DMS114 treated with DMSO at 0.1 percent for 48 hours (cell line): ENCODE measurements at regions not wholly inside any gene's neighbourhood (a gene's known extent, or its start where the extent isn't known, plus 50 kb on each side); places are given as distances from the start of the nearest gene placed in this dataset.

Source experiments
- DNase-seq: peaks from one replicate; lab custom pipeline; 2025; ENCODE audit not compliant: unreplicated experiment; lab: John Stamatoyannopoulos, UW

DNA sequence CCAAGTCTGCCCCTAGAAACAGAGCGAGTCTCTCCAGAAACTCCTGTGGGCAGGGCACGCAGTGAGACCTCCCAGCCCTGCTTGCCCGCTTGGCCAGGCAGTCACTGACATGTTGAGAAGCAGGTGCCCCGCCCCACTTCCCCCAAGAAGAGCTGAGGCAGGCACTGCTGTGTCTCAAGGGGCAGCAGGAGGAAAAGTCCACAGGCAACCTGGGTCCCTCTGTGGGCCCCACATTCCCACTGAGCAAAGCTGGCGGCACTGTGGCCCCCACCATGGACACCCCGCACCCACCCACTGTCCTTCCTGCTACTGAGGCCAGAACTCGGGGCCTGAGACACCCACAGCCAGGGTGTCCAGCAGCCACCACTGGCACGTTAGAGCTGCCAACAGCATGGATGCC, 137.3 kb upstream of the NKX1-1 start:
- DNase-seq, result no peak

DNA sequence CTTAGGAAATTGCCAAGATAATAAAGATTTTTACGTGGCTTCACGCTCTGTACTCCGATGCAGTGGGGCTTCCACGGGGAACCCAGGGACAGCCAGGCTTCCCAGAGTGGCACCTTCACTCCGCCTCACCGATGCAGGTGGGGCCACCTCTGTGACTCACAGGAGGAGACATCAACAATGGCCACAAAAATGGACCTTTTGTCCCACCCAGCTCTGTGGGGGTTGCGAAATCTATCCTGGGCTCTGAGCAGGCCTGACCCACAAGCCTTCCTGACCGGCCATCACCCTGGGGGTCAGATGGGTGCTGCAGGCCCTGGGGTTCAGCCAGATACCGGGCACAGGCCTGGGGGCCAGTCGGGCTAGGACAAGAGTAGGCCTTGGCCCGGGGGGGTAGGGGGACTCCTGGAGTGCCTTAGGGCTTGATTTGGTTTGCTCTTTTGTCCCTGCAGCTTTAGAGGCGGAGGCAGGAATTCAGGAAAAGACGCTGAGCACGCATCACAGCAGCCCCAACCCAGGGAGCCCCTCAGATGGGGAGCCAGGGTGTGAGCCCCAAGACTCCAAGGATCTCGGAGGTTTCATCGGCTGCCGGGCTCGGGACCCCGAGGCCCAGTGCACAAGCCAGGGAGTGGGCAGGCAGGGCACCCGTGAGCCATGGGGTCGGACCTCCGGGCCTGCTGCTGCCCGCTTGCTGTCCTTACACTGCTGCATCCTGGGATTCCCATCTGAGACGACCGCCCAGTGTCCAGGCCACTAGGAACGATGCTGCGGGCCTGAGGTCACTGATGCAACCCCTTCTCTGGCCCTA, 136.5 kb upstream of the NKX1-1 start:
- no peak for DNase-seq

DNA sequence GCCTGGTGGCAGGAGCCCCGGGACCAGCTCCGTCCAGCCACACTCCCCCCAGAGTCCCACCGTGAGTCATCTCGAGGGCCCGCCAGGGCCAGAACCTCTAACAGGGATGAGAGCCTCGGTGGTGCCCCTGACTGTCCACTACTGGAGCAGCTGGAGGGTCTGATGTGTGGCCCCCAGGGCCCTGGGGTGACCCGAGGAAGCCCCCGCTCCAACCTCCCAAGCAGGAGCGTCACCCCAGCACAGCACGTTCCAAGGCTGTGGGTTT, 135.9 kb upstream of the NKX1-1 start:
- no peak for DNase-seq

- DNase-seq, result no peak
Observed at GRCh38 chr4:1541449-1542225, 135.4 kb upstream of the NKX1-1 start.

- DNase-seq, result no peak
Observed at GRCh38 chr4:1540601-1541375, 134.5 kb upstream of the NKX1-1 start.

- no peak for DNase-seq
Observed at GRCh38 chr4:1539859-1540600, 133.8 kb upstream of the NKX1-1 start.

GRCh38 chr4:1538941-1539772, 132.9 kb upstream of the NKX1-1 start:
- DNase-seq, result no peak

- no peak for DNase-seq
Observed at GRCh38 chr4:1538096-1538410, 131.8 kb upstream of the NKX1-1 start.

DNA sequence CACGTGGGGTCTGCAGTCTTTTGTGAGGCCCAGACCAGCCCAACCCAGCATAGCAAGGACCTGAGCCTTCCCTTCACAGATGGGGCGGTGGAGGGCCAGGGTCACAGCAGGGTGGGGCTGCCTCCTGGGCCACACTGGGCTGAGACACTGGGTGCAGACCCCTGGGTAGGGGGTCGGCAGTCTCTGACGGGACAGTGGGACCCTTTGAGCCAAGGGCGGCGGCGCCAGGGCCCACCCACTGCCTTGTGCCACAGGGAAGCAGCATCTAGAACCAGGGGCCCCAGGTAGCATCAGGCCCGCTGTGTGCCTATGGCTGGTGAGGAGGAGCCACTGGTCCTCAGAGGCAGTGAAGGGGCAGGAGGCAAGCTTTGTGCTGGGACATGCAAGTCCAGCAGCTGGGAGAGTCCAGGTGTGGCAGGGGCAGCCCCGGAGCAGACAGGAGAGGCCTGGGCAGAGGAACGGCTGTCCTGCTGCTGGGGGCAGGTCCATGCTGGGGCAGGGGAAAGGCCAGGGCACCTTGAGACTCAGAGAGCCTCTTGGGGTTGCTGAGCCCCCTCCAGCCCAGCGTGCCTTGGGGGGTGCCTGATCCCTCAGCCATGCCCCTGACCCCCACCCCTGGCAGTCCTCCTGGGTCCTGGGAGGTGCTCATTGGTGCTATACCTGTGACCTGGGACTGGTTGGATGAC, 131.3 kb upstream of the NKX1-1 start:
- no peak for DNase-seq

DNA sequence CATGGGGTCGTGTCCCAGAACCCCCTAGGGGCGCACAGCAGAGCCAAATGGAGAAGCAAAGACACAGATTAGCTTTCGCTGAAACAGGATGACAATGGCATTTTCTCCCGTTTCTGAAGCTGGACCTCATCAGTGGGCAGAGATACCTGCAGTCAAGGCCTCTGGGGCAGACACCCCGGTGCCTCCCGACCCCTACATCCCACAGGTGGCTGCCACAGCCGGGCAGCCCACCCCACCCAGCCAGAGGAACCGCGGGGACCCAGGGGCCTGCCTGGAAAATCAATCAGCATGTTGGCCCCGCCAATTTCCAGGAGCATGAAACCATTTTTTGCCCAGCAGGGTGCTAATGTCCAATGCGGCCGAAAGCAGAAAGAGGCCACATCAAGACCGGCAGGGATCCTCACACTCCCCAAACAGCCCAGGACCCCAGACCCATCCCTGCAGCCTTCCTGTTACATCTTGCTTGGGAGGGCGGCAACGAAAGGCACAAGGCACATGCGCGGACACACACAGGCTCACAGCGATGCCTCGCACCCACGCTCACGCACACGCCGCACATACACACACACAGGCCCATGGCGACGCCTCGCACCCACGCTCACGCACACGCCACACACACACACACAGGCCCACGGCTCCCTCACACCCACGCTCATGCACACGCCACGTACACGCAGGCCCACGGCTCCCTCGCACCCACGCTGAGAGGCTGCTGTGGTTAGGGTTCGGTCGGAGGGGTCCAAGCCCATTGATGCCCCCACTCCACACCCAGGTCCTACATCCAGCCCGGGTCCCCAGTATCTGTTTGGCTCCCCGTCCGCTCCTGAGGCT, 130.6 kb upstream of the NKX1-1 start:
- no peak for DNase-seq

DNA sequence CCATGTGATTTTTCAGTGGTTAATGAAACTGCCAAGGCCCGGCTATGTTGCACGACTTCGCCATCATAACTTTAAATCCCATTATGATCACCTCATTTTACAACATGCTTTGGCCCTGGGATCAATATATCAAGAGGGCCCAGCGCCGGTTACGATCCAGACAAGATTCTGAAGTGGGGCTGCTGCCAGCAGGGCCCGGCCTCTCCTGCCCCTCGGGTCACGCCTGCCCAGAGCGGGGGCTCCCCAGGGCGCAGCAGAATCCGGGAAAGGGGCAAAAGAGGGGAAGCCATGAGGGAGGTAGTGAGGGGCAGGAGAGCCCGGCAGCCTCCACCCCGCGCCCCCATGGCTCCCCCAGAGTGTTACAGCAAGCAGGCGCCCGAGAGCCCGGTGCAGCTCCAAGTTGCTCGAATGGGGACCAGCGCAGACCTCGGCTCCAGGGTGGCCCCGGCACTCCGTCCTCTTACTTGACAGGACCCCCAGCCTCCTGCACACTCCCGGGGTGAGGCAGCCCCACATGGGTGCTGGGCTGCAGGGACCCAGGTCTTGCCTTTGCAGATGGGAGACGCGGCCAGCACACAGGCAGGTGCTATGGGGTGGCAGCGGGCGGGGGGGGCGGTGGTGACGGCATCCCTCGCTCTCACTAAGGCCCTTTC, 129.8 kb upstream of the NKX1-1 start:
- no peak for DNase-seq

GRCh38 chr4:1534876-1535526, 128.8 kb upstream of the NKX1-1 start:
- DNase-seq, result no peak

DNA sequence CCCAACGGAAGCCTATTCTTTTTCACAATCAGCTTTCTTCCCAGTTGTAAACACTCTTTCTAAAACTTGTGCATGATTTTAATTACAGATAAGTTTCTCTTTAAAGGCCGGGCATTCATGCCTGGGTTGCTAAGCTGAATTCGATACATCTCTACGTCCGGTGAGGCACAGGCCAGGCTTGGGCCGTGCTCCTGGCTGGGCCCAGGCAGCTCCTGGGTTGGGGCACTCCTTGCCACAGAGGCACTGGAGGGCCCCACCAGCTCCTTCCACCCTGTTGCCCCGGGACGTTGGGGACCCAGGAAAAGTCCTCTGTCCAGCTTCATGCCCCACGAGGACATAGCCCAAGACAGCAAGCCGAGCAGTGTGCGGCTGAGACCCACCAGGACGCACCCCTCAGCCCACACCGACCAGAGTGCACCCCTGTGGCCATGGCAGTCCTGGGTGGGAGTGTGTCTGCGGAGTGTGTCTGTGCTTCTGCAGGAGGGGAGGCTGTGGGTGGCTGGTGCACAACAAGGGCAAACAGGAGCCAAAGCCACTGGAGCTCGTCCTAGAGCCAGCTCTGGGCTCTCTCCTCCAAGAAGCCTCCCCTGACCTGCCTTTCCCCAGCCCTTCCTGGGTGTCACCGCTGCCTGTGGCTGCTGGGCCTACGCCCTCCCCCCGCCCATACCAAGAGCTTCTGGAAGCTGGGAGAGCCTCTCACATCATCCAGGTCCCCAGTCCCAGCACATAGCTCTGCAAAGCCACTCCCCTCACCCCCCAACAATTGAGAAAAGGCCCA, 128.0 kb upstream of the NKX1-1 start:
- no peak for DNase-seq

DNA sequence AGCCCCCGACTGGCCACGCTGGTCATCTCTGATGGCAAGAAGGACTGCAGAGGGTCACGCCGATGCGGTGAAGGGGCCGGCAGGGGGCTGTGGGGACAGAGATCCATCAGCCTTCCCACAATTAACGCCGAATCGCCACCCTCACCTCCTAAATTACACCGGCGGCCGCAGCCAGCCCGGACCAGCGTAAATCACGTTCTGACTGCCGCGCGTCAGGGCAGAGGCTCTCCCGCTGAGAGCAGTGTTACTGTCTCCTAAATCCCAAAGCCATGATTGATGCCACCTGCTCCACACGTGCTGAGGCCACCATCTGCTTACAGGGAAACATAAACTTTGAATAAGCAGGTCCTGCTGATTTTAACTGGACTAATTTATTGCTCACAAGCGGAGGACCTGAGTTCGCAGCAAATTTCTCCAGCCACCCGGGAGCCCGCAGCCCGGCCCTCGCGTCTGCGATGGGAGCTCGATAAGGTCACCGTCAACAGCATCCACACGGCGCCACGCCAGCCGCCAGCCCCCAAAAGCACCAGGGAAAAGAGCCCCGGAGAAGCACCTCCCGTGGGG, 127.3 kb upstream of the NKX1-1 start:
- DNase-seq, result no peak

GRCh38 chr4:1532549-1533395, 126.5 kb upstream of the NKX1-1 start:
- DNase-seq, result no peak
